Panc1 (cell line): ENCODE measurements at regions not wholly inside any gene's neighbourhood (a gene's known extent, or its start where the extent isn't known, plus 50 kb on each side); places are given as distances from the start of the nearest gene placed in this dataset.

ENCODE experiments used
- ATAC-seq: fragments of 200-7000 bp; cut with Tn5 transposase; 2 replicates; pipeline ENCODE4 v1.9.1; 2020; ENCODE audit warnings: mild to moderate bottlenecking, moderate library complexity
- BruUV-seq: library from RNA; stranded (reverse); fragments of 400-500 nt; replicated peaks from 2 replicates; lab custom pipeline; 2021; lab: Mats Ljungman, UMichigan
- CTCF ChIA-PET: fragments of 300-600 bp; sonication (Branson Sonifier 250); formaldehyde crosslinking; loops from one replicate; lab custom pipeline; 2022; ENCODE audit warnings: antibody characterized with exemption; lab: Charles Lee
- POLR2A ChIA-PET: fragments of 300-600 bp; sonication (Branson Sonifier 250); formaldehyde crosslinking; loops from one replicate; lab custom pipeline; 2022; ENCODE audit warnings: antibody characterized with exemption; lab: Charles Lee
- DNase-seq: peaks from one replicate; pipeline ENCODE4 v3.0.0-alpha.2; 2010; ENCODE audit warnings: low read depth, low spot score
- H3K27ac ChIP-seq: 2 replicates; pipeline ENCODE4 v1.5.1; 2011; ENCODE audit warnings: mild to moderate bottlenecking, low read length, inconsistent platforms
- H3K27me3 ChIP-seq: fragments of 200-500 bp; sonication (Bioruptor generic); 2 replicates; pipeline ENCODE4 v1.6.0; 2014; ENCODE audit warnings: low read length, inconsistent platforms; ENCODE audit not compliant: control insufficient read depth, insufficient read depth
- H3K36me3 ChIP-seq: fragments of 200-500 bp; sonication (Bioruptor generic); 2 replicates; pipeline ENCODE4 v1.5.1; 2014; ENCODE audit warnings: inconsistent platforms, mild to moderate bottlenecking, low read length, moderate library complexity; ENCODE audit not compliant: control insufficient read depth, insufficient read depth
- H3K4me1 ChIP-seq: 2 replicates; pipeline ENCODE4 v1.5.1; 2011; ENCODE audit warnings: inconsistent platforms, mild to moderate bottlenecking, low read length, moderate library complexity; ENCODE audit not compliant: control insufficient read depth, insufficient read depth
- H3K4me3 ChIP-seq, 2 experiments: 2 replicates each; pipeline ENCODE4 v1.5.1; 2011 to 2012; ENCODE audit warnings: low read depth in 2 of 2, low read length in 2 of 2, mild to moderate bottlenecking in 2 of 2, inconsistent platforms in 1 of 2, moderate library complexity in 1 of 2
- H3K9me3 ChIP-seq: fragments of 200-500 bp; sonication (Bioruptor generic); 2 replicates; pipeline ENCODE4 v1.5.1; 2014; ENCODE audit warnings: low read depth, mild to moderate bottlenecking, inconsistent platforms, low read length, moderate library complexity; ENCODE audit not compliant: control insufficient read depth, insufficient read depth
- POLR2AphosphoS5 ChIP-seq: IDR thresholded peaks from 2 replicates; pipeline ENCODE4 v1.6.1; 2012; ENCODE audit warnings: mild to moderate bottlenecking, low read depth, low read length, moderate library complexity
- SIN3A ChIP-seq: IDR thresholded peaks from 2 replicates; pipeline ENCODE4 v1.6.1; 2012; ENCODE audit warnings: low read depth, mild to moderate bottlenecking, low read length, moderate library complexity, borderline replicate concordance; ENCODE audit not compliant: insufficient read depth
- TCF7L2 ChIP-seq: IDR thresholded peaks from 2 replicates; pipeline ENCODE4 v1.6.1; 2011; ENCODE audit warnings: mild to moderate bottlenecking, low read depth, low read length, inconsistent platforms
- in situ Hi-C: cut with HindIII; loops from 2 replicates; pipeline ENCODE4 v1.10.0; 2016; ENCODE audit warnings: low sequenced_read_pairs, low pct_unique_long_range_greater_than_20kb
- intact Hi-C: fragments of 100-400 bp; cut with micrococcal nuclease; formaldehyde crosslinking; loops from one replicate; pipeline ENCODE4 v1.10.0; 2022; ENCODE audit not compliant: unreplicated experiment
- TF ChIP-seq, protein P1 (sequence below): fragments of 450-650 bp; IDR thresholded peaks from 2 replicates; pipeline ENCODE4 v1.5.1; 2017; ENCODE audit warnings: mild to moderate bottlenecking
- TF ChIP-seq, protein P2 (sequence below), 2 experiments: IDR thresholded peaks; 2 replicates each; pipeline ENCODE4 v1.6.1; 2011 to 2012; ENCODE audit warnings: low read depth in 2 of 2, control low read depth in 1 of 2, low read length in 1 of 2, mild to moderate bottlenecking in 1 of 2, moderate library complexity in 1 of 2; ENCODE audit not compliant: insufficient read depth in 1 of 2

DNA sequence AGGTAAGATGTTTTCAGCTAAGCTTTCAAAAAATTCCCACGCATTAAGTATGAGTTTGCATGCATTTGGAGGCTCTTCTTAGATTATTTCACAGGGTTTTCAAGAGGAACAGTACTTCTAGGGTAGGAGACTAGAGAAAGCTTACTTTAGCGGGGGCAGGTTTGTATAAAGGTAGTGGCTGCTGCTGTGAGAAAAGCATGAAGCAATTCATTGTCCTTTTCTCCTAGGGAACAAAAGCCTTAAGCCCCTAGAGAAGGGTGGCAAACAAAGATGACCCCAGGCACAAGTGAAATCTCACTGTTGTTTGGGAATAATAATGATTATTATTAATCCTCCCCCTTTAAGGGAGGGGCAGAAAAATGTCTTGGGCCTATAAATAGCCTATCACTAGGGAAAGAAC, 310.7 kb downstream of the DIPK2A start:
- ChIA-PET CTCF (no interaction called here), POLR2A (no interaction called here)
- H3K27me3 ChIP-seq = no peaks in the 10 kb centered on the region
- intact Hi-C loops (no loop called here), in situ Hi-C loops (no loop called here)
- DNase-seq = no peak
- no peak for TF ChIP-seq SIN3A
- TF ChIP-seq POLR2AphosphoS5 = no peak
- TF ChIP-seq TCF7L2 = no peak
- TF ChIP-seq, protein P1, sequence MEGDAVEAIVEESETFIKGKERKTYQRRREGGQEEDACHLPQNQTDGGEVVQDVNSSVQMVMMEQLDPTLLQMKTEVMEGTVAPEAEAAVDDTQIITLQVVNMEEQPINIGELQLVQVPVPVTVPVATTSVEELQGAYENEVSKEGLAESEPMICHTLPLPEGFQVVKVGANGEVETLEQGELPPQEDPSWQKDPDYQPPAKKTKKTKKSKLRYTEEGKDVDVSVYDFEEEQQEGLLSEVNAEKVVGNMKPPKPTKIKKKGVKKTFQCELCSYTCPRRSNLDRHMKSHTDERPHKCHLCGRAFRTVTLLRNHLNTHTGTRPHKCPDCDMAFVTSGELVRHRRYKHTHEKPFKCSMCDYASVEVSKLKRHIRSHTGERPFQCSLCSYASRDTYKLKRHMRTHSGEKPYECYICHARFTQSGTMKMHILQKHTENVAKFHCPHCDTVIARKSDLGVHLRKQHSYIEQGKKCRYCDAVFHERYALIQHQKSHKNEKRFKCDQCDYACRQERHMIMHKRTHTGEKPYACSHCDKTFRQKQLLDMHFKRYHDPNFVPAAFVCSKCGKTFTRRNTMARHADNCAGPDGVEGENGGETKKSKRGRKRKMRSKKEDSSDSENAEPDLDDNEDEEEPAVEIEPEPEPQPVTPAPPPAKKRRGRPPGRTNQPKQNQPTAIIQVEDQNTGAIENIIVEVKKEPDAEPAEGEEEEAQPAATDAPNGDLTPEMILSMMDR = no peak
- TF ChIP-seq, protein P2, sequence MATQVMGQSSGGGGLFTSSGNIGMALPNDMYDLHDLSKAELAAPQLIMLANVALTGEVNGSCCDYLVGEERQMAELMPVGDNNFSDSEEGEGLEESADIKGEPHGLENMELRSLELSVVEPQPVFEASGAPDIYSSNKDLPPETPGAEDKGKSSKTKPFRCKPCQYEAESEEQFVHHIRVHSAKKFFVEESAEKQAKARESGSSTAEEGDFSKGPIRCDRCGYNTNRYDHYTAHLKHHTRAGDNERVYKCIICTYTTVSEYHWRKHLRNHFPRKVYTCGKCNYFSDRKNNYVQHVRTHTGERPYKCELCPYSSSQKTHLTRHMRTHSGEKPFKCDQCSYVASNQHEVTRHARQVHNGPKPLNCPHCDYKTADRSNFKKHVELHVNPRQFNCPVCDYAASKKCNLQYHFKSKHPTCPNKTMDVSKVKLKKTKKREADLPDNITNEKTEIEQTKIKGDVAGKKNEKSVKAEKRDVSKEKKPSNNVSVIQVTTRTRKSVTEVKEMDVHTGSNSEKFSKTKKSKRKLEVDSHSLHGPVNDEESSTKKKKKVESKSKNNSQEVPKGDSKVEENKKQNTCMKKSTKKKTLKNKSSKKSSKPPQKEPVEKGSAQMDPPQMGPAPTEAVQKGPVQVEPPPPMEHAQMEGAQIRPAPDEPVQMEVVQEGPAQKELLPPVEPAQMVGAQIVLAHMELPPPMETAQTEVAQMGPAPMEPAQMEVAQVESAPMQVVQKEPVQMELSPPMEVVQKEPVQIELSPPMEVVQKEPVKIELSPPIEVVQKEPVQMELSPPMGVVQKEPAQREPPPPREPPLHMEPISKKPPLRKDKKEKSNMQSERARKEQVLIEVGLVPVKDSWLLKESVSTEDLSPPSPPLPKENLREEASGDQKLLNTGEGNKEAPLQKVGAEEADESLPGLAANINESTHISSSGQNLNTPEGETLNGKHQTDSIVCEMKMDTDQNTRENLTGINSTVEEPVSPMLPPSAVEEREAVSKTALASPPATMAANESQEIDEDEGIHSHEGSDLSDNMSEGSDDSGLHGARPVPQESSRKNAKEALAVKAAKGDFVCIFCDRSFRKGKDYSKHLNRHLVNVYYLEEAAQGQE (IDR thresholded peaks at IDR 0.05; ENCODE audit: insufficient read depth in 1 of 2, low read depth in 2 of 2, low read length in 1 of 2) = no peak
- ATAC-seq = no peak
- no peaks in the 10 kb centered on the region; the same call in 1 of the 2 replicates for H3K9me3 ChIP-seq
- H3K4me3 ChIP-seq = no peak overlapping the region
- no peak overlapping the region for H3K27ac ChIP-seq
- no peaks in the 10 kb centered on the region for H3K4me1 ChIP-seq
- no TSS peak for BruUV-seq
- H3K36me3 ChIP-seq = no peaks in the 10 kb centered on the region

DNA sequence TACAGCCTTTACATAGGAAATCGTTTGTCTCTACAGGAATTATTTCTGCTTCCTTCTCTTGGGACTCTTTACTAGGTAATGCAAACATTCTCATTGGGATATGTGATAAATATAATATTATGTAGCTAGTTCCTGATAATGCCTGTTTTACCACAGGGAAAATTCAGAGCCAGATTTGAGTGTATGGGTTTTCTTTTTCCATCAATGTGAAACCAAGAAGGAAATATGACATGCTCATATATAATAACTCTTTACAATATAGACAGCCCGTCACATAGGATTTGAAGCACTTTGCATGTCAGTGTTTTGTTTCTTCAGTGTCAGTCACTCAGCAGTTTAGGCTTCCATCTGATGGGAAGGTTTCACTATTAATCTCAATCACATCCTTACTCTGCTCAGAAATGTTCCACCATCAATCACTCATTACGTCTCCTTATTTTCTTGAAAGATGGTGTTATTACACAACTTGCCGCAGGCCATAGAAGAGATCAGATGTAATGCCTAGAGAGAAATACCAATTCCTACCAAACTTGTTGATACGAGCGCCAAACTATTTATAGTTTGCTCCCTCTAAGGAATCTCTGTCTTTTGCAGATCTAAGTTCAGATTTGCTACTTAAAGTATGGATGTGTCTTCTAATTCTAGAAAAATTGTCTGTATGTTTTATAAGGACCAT, 314.8 kb downstream of the DIPK2A start:
- DNase-seq (no peak), ATAC-seq (no peak)
- no TSS peak for BruUV-seq
- Histone ChIP-seq H3K27ac (no peak overlapping the region), H3K9me3 (no peaks in the 10 kb centered on the region), H3K4me3 (no peak overlapping the region), H3K27me3 (no peaks in the 10 kb centered on the region), H3K4me1 (no peaks in the 10 kb centered on the region), H3K36me3 (no peaks in the 10 kb centered on the region)
- TF ChIP-seq, protein P1 = no peak
- TF ChIP-seq SIN3A (no peak), TCF7L2 (no peak)
- in situ Hi-C loops (no loop called here), intact Hi-C loops (no loop called here)
- ChIA-PET POLR2A (no interaction called here), CTCF (no interaction called here)
